Common myeloid progenitor, CD34-positive (primary cell): ENCODE measurements at regions not wholly inside any gene's neighbourhood (a gene's known extent, or its start where the extent isn't known, plus 50 kb on each side); places are given as distances from the start of the nearest gene placed in this dataset.

Experiments
- CTCF ChIA-PET: fragments of 350-600 bp; sonication (Branson Sonifier 250); formaldehyde crosslinking; loops from one replicate; lab custom pipeline; 2021; ENCODE audit warnings: antibody characterized with exemption; lab: Charles Lee
- POLR2A ChIA-PET: fragments of 350-600 bp; sonication (Branson Sonifier 250); formaldehyde crosslinking; loops from one replicate; lab custom pipeline; 2021; ENCODE audit warnings: antibody characterized with exemption; lab: Charles Lee
- DNase-seq, 3 donors: peaks; one replicate each; pipeline versions ENCODE4 v3.0.0 to v3.0.0-alpha.2; 2013
- H3K27ac ChIP-seq, 2 experiments: 1 replicate in 1 of 2; 2 replicates in 1 of 2; pipeline ENCODE4 v1.7.0; 2013; ENCODE audit warnings: inconsistent platforms in 2 of 2, low read length in 2 of 2, mild to moderate bottlenecking in 2 of 2, low read depth in 1 of 2, moderate library complexity in 1 of 2; ENCODE audit not compliant: severe bottlenecking in 2 of 2, insufficient read depth in 1 of 2, poor library complexity in 1 of 2
- H3K27me3 ChIP-seq, 5 experiments: replicated peaks in 2 of 5; 1 replicate in 3 of 5; 2 replicates in 2 of 5; pipeline versions ENCODE4 v1.6.1 to v1.7.0; 2013; ENCODE audit warnings: low read length in 4 of 5, mild to moderate bottlenecking in 2 of 5, moderate library complexity in 2 of 5, inconsistent platforms in 1 of 5; ENCODE audit not compliant: insufficient read depth in 5 of 5, control insufficient read depth in 4 of 5
- H3K36me3 ChIP-seq, 4 experiments: 1 replicate in 2 of 4; 2 replicates in 2 of 4; pipeline versions ENCODE4 v1.6.1 to v1.7.0; 2013; ENCODE audit warnings: low read length in 3 of 4, control low read depth in 1 of 4, mild to moderate bottlenecking in 1 of 4; ENCODE audit not compliant: control insufficient read depth in 4 of 4, insufficient read depth in 4 of 4
- H3K4me1 ChIP-seq, 4 experiments: 1 replicate in 3 of 4; 2 replicates in 1 of 4; pipeline versions ENCODE4 v1.6.1 to v1.7.1; 2013; ENCODE audit warnings: low read length in 3 of 4, mild to moderate bottlenecking in 3 of 4, control low read depth in 1 of 4, inconsistent platforms in 1 of 4, moderate library complexity in 1 of 4; ENCODE audit not compliant: control insufficient read depth in 4 of 4, insufficient read depth in 4 of 4; ENCODE audit errors: control extremely low read depth in 1 of 4
- H3K4me3 ChIP-seq, 7 experiments: 1 replicate in 4 of 7; 2 replicates in 3 of 7; pipeline versions ENCODE4 v1.5.1 to v1.7.0; 2013; ENCODE audit warnings: mild to moderate bottlenecking in 7 of 7, low read length in 6 of 7, moderate library complexity in 6 of 7, inconsistent platforms in 2 of 7, low read depth in 2 of 7, control low read depth in 1 of 7; ENCODE audit not compliant: insufficient read depth in 4 of 7, control insufficient read depth in 1 of 7; ENCODE audit errors: extremely low read depth in 1 of 7
- H3K9me3 ChIP-seq, 5 experiments: 1 replicate in 4 of 5; 2 replicates in 1 of 5; pipeline versions ENCODE4 v1.6.1 to v1.7.1; 2013; ENCODE audit warnings: low read length in 4 of 5, mild to moderate bottlenecking in 2 of 5, inconsistent platforms in 1 of 5, low read depth in 1 of 5, moderate library complexity in 1 of 5; ENCODE audit not compliant: control insufficient read depth in 4 of 5, insufficient read depth in 2 of 5; ENCODE audit errors: control extremely low read depth in 1 of 5
- WGBS: methylation state at CpG from one replicate; pipeline ENCODE4 v1.1.5; 2013; ENCODE audit not compliant: insufficient coverage; 5-methylcytosine and 5-hydroxymethylcytosine counted together

DNA sequence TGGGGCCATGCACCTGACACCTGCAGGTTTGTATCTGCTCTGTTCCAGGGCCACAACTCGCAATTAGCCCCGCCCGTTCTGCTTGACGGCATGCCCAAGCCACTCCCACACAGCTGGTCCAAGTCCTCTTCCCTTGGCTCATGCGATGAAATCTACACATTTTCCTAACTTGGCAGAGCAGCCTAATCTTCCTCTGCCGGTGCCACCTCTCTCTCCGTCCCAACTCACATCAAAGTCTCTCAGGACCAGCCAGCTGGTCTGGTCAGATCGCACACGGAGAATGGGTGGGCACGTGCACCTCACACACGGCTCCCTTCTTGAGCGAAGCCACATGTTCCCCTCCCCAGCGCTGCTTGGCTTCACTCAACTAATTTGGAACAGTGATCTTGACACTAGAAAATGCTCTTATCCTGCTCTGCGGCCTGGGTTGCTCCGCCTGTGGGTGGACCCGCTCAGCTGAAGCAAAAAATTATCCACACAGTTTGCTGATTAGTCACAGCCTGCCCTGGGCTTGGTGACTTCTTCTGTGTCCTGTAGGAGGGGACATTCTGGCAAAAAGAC, 176.7 kb downstream of the NRP2 start:
- 94% methylated on average over 16 of the region's 16 CpGs for WGBS
- H3K27ac ChIP-seq = no peak overlapping the region
- no peak overlapping the region for H3K4me3 ChIP-seq
- no peaks in the 10 kb centered on the region for H3K4me1 ChIP-seq
- H3K9me3 ChIP-seq = peaks cover 0 to 5% (median 0%) of the 10 kb centered on the region in 5 experiments
- peaks cover 0 to 3% (median 0%) of the 10 kb centered on the region in 5 experiments for H3K27me3 ChIP-seq
- no peaks in the 10 kb centered on the region for H3K36me3 ChIP-seq
- POLR2A ChIA-PET = no interaction called here
- CTCF ChIA-PET = interaction anchor here (2.3 kb wide), 1 partner anchor 9 kb away, joined by 7 read pairs; no protein-coding TSS in a partner anchor
- no peak for DNase-seq

DNA sequence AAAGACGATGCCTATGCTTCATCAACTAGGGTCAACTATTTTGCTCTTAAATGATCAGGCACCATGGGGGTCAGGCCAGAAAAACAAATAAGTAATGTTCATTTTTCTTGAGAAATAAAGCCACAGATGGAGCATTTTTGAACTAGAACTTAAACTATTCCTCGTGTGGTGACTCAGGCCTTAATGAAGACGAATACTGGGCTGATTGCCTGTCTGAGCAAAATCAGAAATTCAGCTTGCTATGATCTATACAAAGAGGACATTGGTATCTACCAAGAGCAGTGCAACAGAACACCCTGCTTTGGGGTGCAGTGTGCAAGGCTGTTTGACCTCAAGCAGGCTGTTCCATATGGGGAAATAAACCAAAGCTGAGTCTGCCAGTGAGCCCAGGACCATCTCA, 176.0 kb downstream of the NRP2 start:
- Histone ChIP-seq H3K27me3 (peaks cover 0 to 3% (median 0%) of the 10 kb centered on the region in 5 experiments), H3K4me3 (no peak overlapping the region), H3K4me1 (no peaks in the 10 kb centered on the region), H3K36me3 (no peaks in the 10 kb centered on the region), H3K27ac (no peak overlapping the region), H3K9me3 (peaks cover 0 to 8% (median 0%) of the 10 kb centered on the region in 5 experiments)
- DNase-seq = no peak
- CTCF ChIA-PET = interaction anchor here (2.3 kb wide), 1 partner anchor 10 kb away, joined by 7 read pairs; no protein-coding TSS in a partner anchor
- POLR2A ChIA-PET = no interaction called here
- WGBS = 98% methylated on average over 3 of the region's 3 CpGs

DNA sequence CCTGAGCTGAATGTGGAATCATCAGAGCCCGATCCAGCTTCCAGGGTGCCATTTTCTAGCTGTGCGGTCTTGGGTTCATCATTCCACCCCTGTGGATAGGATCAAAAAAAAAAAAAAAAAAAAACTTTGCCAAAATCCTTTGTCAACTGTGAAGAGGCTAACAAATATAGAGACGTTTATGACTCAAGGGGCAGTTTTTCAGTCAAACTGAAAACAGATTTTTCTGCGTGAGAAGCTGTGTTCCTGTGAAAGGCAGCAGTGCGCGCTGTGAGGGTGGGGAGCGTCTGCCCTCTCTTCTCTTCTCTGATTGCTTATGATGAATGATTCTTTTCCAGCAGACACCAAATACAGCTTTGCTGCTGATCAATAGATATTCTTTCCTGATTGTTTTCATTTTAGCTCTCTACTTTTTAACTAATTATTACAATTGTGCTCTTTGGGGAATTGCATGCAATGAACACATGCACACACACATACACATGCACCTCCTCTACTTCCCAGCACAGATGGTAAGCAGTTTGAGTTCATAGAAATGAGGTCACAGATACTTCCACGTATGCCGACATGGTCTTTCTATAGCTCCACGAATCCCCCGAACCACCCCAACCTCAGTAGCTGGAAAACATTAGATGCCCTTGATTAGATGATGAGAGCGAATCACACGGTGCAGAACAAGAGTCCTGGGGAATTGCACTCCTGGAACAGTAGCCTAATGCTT, 175.4 kb downstream of the NRP2 start:
- H3K9me3 ChIP-seq = peaks cover 0 to 8% (median 0%) of the 10 kb centered on the region in 5 experiments
- no peak overlapping the region for H3K27ac ChIP-seq
- ChIA-PET POLR2A (no interaction called here), CTCF (interaction anchor here (2.3 kb wide), 1 partner anchor 10 kb away, joined by 7 read pairs; no protein-coding TSS in a partner anchor)
- peaks cover 0 to 3% (median 0%) of the 10 kb centered on the region in 5 experiments for H3K27me3 ChIP-seq
- H3K4me1 ChIP-seq = no peaks in the 10 kb centered on the region
- no peaks in the 10 kb centered on the region for H3K36me3 ChIP-seq
- 94% methylated on average over 8 of the region's 13 CpGs for WGBS
- DNase-seq = no peak
- no peak overlapping the region for H3K4me3 ChIP-seq

DNA sequence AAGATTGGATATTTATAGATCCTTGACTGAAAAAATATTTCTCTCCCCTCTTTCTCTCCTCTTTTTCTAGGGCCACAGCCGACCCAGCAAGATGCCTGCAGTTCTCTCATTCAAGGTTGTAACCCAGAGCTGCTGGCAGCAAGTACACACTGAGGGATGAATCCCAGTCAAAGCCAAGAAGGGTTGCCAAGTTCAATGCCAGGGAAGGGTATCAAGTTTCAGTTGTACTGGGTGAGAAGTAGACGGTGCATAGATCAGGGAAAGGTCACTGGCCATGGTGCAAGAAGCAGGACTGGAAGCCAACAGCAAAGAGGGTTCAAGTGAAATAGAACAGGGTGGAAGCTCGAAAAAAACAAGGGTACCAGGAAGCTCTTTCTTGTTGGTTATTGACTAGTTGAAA, 170.2 kb downstream of the NRP2 start:
- POLR2A ChIA-PET = no interaction called here
- 100% methylated on average over 2 of the region's 3 CpGs for WGBS
- no peaks in the 10 kb centered on the region for H3K36me3 ChIP-seq
- H3K4me3 ChIP-seq = no peak overlapping the region
- H3K4me1 ChIP-seq = no peaks in the 10 kb centered on the region
- CTCF ChIA-PET = interaction anchor here (0.8 to 1.7 kb wide), 3 partner anchors 13 to 32 kb away, joined by 3 to 4 read pairs (median 3); no protein-coding TSS in a partner anchor
- H3K27ac ChIP-seq = no peak overlapping the region
- DNase-seq = no peak
- peaks cover 0 to 8% (median 0%) of the 10 kb centered on the region in 5 experiments for H3K9me3 ChIP-seq
- peaks cover 0 to 2% (median 0%) of the 10 kb centered on the region in 5 experiments for H3K27me3 ChIP-seq

DNA sequence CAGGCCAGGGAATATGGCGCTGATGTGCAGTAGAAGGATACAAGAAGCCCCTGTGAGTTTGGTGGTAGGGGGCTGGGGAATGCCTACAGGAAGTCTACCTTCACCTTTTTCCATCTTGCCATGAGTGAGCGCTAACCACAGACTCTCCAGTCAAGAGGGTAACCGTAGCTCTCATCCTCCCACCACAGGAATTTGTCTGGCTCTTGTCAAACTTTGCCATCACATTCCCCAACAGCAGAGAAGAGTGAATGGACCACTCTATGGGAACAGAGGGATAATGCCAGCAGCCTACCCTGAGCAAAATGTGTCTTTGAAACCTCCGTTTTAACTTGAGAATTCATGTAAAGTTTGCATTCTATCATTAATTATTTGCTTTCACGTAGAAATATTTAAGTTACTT, 168.3 kb downstream of the NRP2 start:
- POLR2A ChIA-PET = no interaction called here
- Histone ChIP-seq H3K9me3 (peaks cover 0 to 6% (median 0%) of the 10 kb centered on the region in 5 experiments), H3K27ac (no peak overlapping the region), H3K27me3 (peaks cover 0 to 2% (median 0%) of the 10 kb centered on the region in 5 experiments), H3K36me3 (no peaks in the 10 kb centered on the region), H3K4me3 (no peak overlapping the region), H3K4me1 (no peaks in the 10 kb centered on the region)
- DNase-seq = no peak
- 100% methylated on average over 3 of the region's 5 CpGs for WGBS
- CTCF ChIA-PET = interaction anchor here (0.7 kb wide), 1 partner anchor 757 kb away, joined by 3 read pairs; no protein-coding TSS in a partner anchor

DNA sequence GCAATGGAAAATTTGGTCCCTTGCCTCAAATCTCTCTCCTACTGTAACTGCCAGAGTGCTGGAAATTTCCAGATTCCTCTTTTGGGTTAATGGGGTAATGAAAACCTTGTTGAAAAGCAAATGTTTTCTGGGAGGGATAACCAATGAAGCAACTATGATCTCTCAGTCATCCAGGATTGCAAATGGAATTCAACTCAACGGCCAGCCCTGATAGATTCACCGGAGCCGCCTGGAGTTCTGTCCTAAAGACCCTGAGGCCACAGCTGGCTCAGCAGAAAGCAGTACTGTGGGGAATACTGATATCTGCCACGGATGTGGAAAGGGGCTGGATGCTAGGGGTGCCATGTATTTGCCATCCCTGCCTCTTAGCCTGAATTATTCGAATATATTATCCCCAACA, 167.8 kb downstream of the NRP2 start:
- 96% methylated on average over 3 of the region's 5 CpGs for WGBS
- Histone ChIP-seq H3K36me3 (no peaks in the 10 kb centered on the region), H3K27me3 (peaks cover 0 to 2% (median 0%) of the 10 kb centered on the region in 5 experiments), H3K9me3 (peaks cover 0 to 6% (median 0%) of the 10 kb centered on the region in 5 experiments), H3K4me1 (no peaks in the 10 kb centered on the region), H3K27ac (no peak overlapping the region), H3K4me3 (no peak overlapping the region)
- ChIA-PET POLR2A (no interaction called here), CTCF (no interaction called here)
- no peak for DNase-seq

- CTCF ChIA-PET = interaction anchor here (1.2 kb wide), 1 partner anchor 82 kb away, joined by 3 read pairs; no protein-coding TSS in a partner anchor
- no peak overlapping the region for H3K27ac ChIP-seq
- H3K9me3 ChIP-seq = peaks cover 0 to 2% (median 0%) of the 10 kb centered on the region in 5 experiments
Measured at GRCh38 chr2:205849136-205849535, 166.8 kb downstream of the NRP2 start.

More at GRCh38 chr2:205849136-205849535, 166.8 kb downstream of the NRP2 start:
- Histone ChIP-seq H3K4me3 (no peak overlapping the region), H3K27me3 (peaks cover 0 to 2% (median 0%) of the 10 kb centered on the region in 5 experiments), H3K4me1 (no peaks in the 10 kb centered on the region), H3K36me3 (no peaks in the 10 kb centered on the region)
- DNase-seq = no peak
- POLR2A ChIA-PET = no interaction called here
- WGBS = 83% methylated on average over 3 of the region's 5 CpGs
